DMS79 treated with DMSO at 0.1 percent for 48 hours (cell line): ENCODE measurements at regions not wholly inside any gene's neighbourhood (a gene's known extent, or its start where the extent isn't known, plus 50 kb on each side); places are given as distances from the start of the nearest gene placed in this dataset.

Experiments
- DNase-seq: peaks from one replicate; lab custom pipeline; 2025; lab: John Stamatoyannopoulos, UW

- peak; percentile 4 for DNase-seq
Measured at GRCh38 chr9:108347463-108348188, 508.2 kb downstream of the ACTL7B start.

GRCh38 chr9:108345826-108346225 lies 510.0 kb downstream of the ACTL7B start:
- no peak for DNase-seq

DNA sequence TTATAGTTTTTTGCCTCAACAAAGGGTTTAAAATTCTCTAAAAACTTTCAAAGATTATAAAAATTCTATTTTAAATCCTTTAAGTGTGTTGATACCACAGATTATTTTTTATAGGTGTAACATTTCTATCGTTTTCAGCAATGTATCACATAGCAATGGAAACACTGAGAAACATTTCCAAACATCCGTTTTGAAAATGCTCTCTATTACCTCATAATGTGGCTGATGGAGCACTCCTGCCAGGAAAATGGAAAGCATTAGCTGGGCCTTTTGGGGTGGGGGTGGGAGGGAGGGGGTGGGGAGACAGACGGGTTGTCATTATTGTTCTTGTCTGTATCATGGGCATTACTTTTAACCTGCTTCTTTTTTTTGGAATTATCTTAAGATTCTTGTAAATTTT lies 516.5 kb downstream of the ACTL7B start:
- DNase-seq = no peak

DNA sequence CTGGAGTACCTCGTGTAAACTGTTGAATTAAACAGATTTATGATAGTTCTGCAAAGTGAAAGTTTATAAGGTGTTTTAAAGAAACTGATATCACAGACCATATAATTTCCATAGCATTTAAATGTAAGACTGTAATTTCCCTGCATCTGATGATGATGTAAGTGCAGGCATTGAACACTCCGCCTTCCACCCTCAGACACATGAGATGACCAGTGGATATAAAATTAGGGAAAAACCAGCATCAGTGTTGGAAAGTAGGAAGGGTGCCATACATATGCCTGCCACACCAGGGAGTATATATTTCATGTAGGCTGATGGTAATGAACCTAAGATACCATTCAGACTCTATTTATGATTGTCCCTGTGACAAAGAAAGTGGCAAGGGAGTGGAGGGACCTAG lies 519.2 kb downstream of the ACTL7B start:
- DNase-seq = no peak

DNA sequence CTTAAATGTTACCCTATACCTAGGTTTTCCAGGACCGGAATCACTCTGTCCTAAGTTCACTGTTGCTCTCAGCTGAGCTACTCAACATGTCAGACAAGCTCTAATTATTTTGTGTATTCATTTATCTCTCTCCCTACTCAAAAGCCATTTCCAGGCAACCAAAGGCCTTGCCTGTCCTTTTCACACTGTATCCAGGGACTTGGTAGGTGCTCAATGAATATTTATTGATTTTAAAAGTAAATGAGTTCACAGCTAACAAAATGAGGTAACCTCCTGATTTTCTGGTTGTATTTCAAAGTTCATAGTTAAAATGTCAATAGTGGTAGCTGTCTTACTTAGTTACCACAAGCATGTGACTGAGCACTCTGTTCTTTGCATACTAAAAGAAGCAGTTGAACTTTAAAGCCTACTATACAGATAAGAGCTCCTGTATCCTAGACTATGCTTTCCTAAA lies 522.2 kb downstream of the ACTL7B start:
- no peak for DNase-seq

DNA sequence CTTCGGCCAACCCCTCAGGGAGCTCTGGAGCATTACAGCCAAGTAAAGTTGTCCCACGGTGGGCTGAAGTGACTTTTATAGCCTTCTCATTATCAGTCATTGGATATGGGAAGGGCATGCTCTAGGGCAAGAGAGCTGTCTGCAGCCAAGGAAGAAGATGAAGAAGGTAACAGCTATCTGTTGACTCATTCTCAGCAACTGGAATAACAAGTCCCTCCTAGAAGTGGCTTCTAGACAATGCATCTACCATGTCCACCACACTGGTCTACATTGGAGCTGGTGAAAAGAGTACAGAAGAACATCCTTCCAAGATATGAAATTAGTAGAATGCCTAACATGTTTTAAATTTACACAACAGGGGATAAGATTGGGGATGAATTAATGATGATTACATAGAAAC lies 524.2 kb downstream of the ACTL7B start:
- no peak for DNase-seq

DNA sequence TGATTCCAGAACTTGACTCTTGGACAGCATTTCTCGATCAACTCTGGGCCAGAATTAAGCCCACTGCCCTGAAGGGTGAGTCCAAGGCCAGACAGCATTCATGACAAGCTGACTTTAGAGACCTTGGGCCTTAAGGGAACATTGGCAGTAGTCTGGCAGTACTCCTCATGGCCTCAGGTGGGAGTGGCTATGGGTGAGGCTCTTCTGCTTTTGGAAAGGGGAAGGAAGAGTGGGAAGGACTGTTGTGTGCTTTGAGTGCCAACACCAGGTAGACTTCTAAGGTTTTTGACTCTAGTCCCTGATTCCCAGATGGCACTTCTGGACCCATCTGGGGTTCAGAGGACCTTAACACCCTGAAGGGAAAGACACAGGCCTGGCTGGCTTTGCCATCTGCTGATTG lies 530.4 kb downstream of the ACTL7B start:
- DNase-seq = no peak

- DNase-seq = no peak
Measured at GRCh38 chr9:108323615-108324014, 532.2 kb downstream of the ACTL7B start.

DNA sequence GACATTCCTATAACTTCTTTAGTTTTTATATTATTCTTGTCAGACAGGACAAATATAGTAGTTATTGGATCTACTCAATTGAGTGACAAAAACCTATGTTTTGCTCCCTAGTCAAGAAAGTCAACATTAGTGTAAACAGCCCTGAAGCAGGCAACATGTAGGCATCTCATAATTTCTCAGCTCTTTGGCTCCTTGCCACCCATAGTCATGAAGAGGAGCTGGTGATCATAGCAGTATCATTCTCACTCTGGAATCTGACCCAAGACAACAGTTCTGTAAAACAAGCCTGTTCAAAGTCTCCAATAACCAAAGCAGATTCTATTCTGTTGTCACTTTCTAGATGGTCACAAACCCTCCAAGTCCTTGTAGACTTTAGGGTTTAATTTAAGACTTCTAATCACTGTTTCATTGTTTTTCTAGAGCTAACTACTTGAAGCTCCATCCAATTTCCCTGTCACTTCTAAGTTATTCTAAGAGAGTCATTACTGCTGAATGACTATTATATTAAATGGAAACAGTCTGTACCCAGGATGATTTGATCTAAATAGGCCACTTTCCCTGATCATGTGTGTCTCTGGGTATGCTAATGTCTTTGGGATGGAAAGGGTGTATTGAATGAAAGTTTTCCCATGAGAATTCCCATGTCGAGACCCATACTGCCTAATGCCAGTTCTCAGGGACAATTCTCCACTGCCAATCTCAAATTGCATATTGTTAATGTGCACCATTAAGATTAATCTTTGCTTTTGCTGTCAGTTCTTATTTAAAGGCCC lies 533.3 kb downstream of the ACTL7B start:
- DNase-seq = no peak

DNA sequence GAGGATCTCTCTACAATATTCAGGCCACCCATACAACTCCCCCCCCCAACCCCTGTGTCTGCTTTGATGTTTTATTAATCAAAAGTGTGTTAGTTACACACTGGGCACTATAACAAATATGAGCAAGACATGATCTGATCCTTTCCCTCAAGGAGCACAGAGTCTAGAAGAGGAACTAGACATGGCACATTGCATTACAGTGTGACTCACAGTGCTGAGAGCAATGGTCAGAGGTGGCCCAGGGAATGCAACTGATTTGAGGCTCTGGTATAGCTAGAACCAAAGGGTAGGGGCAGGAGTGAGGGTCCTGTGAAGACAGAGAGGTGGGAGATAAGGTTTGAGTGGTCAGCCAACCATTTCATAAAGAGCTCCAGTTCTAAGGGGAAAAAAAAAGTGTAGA lies 539.2 kb downstream of the ACTL7B start:
- DNase-seq = no peak

- no peak for DNase-seq
Measured at GRCh38 chr9:108316066-108316465, 539.7 kb downstream of the ACTL7B start.

- DNase-seq = no peak
Measured at GRCh38 chr9:108311745-108312144, 544.0 kb downstream of the ACTL7B start.

- DNase-seq = no peak
Measured at GRCh38 chr9:108310202-108310601, 545.6 kb downstream of the ACTL7B start.

DNA sequence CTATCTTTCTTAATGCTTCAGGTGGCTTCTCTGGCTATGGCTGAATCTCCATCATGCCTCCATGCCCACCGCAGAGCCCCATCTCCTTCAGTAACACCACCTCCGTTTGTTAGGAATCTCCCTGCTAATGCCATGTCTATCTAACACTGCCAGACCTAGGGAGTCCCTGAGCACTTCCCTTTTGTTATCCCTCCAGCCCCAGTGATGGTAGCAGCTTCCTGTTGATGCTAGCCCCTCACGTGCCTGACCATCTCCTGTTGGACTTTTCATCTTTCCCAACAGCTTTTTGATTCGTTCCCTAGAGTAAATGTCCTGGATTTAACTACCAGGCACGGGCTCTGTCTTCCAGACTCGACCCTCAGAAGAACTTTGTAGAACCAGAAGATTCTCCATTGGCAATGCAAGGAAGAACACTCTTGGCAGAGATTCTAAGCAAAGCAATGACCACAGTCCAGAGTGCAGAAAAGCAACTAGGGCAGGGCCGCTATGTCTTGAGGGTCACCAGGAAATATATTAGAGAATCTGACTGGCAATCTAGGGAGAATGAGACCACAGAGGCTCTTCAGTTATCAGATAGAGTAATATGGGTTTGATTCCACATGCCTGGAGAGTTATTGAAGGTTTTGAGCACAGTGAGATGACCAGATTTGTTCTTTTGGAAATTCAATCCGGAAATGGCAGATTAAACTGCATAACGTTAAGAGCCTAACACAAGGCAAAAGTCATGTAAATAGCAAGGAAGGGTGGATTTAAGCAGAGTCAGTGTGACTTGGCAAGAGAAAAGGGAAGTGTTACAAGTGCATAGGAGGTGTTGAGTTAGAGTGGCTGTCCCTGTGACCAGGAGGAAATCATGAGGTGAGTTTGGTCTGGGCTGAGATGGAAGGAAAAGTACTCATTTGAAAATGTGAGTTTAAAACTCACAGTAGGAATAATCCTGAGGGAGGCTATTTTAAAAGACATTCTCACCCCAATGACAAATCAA lies 555.2 kb downstream of the ACTL7B start:
- DNase-seq = no peak

GRCh38 chr9:108297073-108297472 lies 558.7 kb downstream of the ACTL7B start:
- no peak for DNase-seq

DNA sequence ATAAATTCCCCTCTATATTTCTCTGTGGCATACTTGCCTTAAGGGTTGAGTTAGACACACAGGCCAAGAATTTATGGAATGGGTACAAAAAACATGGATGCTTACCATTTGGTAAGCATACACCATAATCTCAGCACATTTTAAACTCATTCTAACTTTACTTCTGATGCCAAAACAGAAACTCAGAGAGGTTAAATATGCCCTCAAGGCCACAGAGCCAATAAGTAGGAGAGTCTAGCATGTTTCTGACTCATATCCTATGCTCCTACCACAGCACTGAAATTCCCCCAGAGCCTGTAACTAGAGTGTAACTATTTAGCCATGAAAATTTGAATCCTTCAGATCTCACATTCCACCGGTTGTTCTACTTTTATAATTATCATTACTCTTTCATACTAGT lies 559.7 kb downstream of the ACTL7B start:
- no peak for DNase-seq

DNA sequence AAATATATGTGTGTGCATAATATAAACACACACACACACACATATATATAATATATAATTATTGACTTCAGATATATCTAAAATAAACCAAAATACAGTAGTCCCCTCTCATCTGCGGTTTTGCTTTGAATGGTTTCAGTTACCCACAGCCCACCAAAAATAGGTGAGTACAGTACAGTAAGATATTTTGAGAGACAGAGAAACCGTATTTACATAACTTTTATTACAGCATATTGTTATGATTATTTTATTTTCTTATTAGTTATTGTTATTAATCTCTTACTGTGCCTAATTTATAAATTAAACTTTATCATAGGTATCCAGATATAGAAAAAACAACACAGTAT lies 564.2 kb downstream of the ACTL7B start:
- no peak for DNase-seq

DNA sequence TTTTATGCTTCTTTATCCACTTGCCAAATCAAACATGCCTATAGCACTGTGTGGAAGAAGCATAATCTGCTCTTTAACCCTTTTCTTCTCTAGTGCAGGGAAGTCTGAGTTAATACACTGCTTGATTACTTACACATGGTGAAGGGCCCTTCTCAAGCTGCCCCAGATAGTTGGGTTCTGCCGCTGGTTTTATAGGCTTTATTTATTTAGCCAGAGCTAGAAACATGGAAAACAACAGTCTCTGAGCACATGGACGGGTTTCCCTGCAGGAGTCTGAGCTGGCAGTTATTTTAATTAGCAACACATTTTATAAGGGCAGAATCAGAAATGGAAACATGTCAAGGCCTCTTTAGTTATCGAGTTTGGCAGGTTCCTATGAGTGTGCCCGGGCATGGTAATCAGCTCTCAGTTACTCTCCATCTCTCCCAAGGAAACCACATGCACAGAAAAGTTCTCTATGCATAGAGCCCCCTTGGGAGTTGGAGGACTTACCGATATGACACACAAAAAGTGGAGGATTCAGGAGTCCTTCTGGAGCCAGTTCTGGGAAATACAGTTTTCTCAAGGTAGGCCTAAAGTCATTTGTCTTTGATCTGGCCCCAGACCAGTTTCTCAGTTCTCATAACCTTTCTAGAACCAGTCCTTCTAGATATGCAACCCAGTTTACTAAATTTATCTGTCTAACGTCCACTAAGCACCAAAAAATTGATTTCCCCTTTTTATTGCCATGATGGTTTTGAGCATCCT lies 564.8 kb downstream of the ACTL7B start:
- no peak for DNase-seq

GRCh38 chr9:108286638-108287206 lies 569.1 kb downstream of the ACTL7B start:
- DNase-seq = no peak

DNA sequence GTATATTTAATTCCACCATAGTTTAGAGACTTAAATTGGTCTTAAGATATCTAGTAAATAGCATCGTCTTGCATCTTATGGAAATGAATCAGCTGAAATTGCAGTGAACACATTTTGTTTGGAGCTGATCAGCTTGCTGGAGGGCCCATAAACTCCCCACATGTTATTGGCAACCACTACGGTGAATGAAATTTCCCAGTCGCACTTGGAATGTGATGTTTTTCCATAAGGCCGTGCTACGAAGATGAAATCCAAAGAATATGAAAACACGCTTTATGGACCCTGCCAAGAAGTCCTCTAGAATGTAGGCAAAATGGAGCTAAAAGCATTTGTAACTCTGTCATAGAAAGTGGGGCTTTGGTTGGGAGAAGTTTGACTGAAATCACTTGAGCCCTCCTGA lies 572.1 kb downstream of the ACTL7B start:
- no peak for DNase-seq

- DNase-seq = no peak
Measured at GRCh38 chr9:108282872-108283271, 572.9 kb downstream of the ACTL7B start.
